HG03565 (cell line): ENCODE measurements at regions not wholly inside any gene's neighbourhood (a gene's known extent, or its start where the extent isn't known, plus 50 kb on each side); places are given as distances from the start of the nearest gene placed in this dataset.
"Not testable (repeated sequence)": the region's sequence is repeated elsewhere in the genome, so short reads cannot be mapped to it uniquely, and the experiment has no call there.

Source experiments
- ATAC-seq: cut with Tn5 transposase; IDR thresholded peaks from one replicate; pipeline ENCODE4 v1.9.1; 2021; ENCODE audit warnings: mild to moderate bottlenecking, moderate library complexity; ENCODE audit not compliant: unreplicated experiment

- no peak for ATAC-seq
Measured at GRCh38 chr4:176622251-176622948, 170.3 kb downstream of the VEGFC start.

- not testable (repeated sequence) for ATAC-seq
Measured at GRCh38 chr4:176624983-176625610, 167.6 kb downstream of the VEGFC start.

- ATAC-seq, result no peak
Measured at GRCh38 chr4:176627916-176628315, 164.8 kb downstream of the VEGFC start.

- ATAC-seq, result no peak
Measured at GRCh38 chr4:176631611-176632010, 161.1 kb downstream of the VEGFC start.
